GM19463 (cell line): ENCODE measurements at regions not wholly inside any gene's neighbourhood (a gene's known extent, or its start where the extent isn't known, plus 50 kb on each side); places are given as distances from the start of the nearest gene placed in this dataset.
"Not testable (repeated sequence)": the region's sequence is repeated elsewhere in the genome, so short reads cannot be mapped to it uniquely, and the experiment has no call there.

ENCODE experiments used
- ATAC-seq: cut with Tn5 transposase; IDR thresholded peaks from one replicate; pipeline ENCODE4 v1.9.1; 2021; ENCODE audit warnings: mild to moderate bottlenecking, moderate library complexity; ENCODE audit not compliant: unreplicated experiment

DNA sequence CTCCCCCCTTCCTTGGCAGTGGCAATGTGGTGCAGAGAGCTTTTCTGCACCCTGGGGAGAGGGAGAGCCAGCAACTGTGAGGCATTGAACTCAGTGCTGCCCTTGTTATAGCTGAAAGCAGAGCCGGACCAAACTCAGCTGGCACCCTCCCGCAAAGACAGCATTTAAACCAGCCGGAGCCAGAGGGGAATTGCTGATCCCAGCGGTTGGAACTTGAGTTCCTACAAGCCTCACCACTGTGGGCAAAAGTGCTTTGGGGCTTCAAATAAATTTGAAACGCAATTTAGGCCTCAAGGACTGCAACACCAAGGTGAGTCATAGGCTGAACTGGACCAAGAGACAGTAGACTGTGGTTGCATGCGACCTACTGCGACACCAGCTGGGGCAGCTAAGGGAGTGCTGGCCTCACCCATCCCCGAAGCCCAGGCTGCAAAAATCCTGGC, 207.6 kb upstream of the CDKN2B start:
- ATAC-seq, result no peak

- ATAC-seq, result no peak
These were observed 208.1 kb upstream of the CDKN2B start for GRCh38 chr9:22217254-22217653.

DNA sequence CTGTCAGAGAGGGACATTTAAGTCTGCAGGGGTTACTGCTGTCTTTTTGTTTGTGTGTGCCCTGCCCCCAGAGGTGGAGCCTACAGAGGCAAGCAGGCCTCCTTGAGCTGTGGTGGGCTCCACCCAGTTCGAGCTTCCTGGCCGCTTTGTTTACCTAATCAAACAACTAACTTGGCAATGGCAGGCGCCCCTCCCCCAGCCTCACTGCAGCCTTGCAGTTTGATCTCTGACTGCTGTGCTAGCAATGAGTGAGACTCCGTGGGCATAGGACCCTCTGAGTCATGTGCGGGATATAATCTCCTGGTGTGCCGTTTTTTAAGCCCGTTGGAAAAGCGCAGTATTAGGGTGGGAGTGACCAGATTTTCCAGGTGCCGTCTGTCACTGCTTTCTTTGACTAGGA, 216.8 kb upstream of the CDKN2B start:
- ATAC-seq, result not testable (repeated sequence)

GRCh38 chr9:22227986-22228385, 218.6 kb upstream of the DMRTA1 start:
- ATAC-seq, result no peak

DNA sequence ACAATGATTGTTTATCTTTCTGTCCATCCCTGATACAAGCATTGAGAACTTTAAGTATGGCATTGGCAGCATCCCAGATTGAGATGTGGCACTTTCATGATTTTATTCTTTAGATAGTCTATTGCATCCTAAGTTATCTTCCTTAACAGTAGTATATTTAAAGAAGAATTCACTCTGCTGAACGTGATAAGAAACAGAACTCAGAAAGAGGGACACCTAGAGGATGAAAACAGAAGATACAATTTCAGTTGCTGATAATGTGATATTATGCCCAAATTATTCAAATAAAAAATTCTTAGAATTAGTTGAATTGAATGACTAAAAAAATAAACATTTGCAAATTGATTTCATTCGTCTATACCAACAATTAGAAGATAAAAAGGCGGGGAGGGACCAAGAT, 218.1 kb upstream of the DMRTA1 start:
- no peak for ATAC-seq

- no peak for ATAC-seq
These were observed 217.6 kb upstream of the DMRTA1 start for GRCh38 chr9:22229069-22229468.

GRCh38 chr9:22231309-22231708, 215.3 kb upstream of the DMRTA1 start:
- not testable (repeated sequence) for ATAC-seq

DNA sequence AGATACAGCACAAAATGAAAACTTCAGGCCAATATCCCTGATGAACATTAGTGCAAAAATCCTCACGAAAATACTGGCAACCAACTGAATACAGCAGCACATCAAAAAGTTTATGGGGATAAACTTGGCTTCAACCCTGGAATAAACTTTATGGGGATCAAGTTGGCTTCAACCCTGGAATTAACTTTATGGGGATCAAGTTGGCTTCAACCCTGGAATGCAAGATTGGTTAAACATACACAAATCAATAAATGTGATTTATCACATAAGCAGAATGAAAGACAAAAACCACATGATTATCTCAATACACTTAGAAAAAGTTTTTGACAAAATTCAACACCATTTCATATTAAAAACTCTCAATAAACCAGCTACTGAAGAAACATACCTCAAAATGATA, 213.7 kb upstream of the DMRTA1 start:
- ATAC-seq, result no peak

DNA sequence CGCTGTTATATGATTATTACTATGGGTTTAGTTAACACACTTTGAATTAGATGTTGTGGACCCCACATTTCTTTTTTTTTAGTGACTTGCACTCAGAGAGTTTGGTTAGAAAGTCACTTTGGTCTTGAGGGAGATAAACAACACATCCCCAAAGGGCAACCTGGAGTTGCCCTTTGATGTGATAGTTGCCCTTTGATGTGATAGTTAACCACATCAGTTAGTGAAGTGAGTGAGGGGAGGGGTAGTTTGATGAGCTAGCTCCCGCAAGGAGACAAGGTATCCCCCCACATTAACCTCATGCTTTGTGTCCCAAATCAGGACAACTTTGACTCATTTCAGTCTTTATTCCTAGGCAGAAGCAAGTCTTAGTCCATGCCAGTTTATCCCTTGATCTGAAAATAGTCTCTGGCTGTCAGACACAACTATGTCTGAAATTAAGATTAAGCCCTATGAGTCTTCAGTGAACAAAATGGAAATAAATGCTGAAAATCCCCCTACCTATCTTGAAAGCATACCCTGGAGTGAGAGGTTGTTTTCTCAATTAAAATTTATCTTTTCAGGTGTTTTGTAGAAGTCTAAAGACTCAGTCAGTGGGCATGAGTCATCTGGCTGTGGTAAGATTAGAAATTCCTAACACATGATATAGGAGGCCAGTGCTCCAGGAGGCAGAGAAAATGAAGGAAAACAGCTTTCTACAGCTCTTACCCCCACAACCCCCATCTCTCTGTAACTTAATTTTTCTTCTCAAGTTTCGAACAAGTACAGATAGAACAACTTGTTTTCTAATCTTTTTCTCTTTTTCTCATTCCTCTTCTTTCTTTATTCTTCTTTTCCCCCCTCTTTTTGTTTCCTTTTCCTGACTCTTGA, 208.9 kb upstream of the DMRTA1 start:
- no peak for ATAC-seq

DNA sequence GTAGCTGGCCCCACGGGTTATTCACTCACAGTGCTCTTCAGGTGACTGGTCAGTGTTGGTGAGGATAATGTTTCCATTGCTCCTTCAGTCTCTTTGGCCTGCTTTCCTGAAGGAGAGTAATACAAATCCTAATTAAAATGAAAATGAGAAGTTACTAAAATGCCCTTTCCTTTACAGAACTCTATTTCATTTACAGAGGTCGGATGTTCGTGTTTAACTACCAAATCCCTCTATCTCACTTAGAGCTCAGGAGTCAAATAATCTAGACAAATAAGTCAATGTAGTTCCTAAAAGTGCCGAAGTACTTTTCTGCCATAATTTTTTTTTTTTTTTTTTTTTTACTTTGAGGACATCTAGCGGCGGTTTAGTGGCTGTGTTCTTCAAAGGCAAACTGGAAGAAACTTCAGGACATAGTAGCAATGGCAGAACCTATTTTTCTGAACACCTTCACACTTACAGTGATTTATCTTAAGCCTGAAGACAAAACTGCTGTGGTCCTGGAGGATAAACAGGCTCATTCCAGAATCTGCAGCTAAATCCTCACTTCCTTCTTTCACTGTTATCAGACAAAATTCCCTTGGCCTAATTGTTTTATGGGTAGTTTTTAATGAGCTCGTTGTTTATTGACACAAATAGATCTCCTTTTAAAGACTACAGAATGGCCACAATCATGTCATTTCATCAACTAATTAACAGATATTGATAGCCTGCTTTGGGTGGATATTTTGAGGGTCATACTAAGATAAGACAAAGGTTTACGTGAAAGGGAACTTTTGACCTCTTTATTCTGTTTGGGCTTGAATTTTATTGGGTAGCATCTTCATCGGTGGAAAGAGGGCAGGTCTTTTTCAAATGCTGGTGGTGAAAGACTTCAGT, 207.6 kb upstream of the DMRTA1 start:
- no peak for ATAC-seq

DNA sequence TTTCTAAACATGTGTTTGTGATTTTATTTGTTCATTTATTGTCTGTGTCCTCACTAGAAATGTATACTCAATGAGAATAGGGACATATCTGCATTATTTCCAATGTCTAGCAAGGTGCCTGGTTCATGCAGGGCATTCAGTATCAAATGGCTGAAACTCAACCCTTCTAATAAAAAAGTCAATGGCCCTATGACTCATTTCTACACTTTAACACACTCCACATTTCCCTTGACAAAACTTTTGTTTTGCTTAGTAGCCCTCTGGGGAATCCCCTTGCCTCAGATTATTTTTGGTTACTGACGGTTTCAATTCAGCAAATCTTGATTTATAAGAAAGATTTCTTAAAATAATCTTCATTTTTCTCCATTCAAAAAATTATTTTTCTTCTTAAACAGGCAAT, 206.0 kb upstream of the DMRTA1 start:
- ATAC-seq, result peak; percentile 81

DNA sequence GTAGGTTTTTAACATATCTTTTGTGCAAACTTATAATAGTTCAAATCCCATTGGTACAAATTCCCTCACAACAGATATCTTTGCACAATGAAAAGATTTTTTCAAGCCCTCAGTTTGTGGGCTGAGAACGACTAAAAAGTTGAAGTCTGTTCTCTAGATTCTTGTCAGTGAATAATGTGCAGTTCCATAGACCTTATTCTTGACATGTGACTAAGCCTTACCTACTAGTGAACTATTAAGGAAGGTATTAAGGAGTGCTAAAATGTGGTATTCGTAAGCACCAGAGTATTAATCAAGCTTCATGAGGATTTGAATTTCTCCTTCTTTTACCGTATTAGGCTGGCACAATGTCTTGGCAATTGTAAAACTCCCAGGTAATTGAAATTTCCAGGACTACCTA, 205.6 kb upstream of the DMRTA1 start:
- ATAC-seq, result no peak

GRCh38 chr9:22241611-22242010, 205.0 kb upstream of the DMRTA1 start:
- ATAC-seq, result no peak

DNA sequence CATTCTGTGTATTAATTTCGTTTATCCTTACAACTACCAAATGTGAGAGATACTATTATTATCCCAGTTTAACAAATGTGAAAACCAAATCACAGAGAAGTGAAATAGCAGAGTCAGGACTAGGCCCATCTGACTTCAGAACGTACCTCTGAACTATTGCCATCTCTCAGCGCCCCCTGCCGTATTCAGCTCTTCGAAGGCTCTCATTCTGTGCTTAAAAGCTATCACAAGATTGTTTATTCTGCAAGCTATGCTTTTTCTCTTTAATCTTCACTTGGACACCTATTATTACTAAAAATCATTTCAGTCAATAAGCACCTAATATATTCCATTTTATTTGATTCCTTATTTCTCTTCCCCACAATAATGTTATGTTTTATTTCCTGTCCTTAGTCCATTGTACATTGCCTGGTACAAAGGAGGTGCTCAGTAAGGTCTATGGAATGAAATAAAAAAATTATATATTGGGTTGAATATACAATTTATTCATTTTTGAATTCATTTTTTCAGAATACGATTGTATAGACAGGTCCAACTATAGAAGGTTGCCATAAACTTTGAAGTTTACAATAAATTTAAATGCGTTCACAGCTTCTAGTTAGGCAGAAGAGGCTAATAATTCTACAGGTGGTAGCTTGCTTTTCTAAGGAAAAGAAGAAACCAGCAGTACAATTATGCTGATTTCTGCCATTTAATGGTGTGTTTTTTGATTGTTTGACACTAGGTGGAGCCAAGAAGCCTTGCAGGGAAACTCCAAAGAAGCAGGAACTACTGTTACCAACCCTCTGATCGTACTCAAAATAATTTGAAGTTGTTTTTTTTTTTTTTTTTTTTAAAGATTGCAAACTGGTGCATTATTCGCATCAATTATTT, 202.2 kb upstream of the DMRTA1 start:
- peak; percentile 41 for ATAC-seq

DNA sequence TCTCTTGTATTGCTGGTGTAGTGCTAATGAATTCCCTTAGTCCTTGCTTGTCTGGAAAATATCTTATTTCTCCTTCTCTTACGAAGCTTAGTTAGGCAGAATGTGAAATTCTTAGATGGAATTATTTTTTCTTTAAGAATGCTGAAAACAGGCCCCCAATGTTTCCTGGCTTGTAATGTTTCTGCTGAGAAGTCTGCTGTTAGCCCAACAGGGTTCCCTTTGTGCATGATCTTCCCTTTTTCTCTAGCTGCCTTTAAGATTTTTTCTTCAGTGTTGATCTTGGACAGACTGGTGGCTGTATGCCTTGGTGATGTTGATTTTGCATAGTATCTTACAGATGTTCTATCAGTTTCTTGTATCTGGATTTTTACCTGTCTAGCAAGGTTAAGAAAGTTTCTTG, 191.3 kb upstream of the DMRTA1 start:
- ATAC-seq, result no peak

- ATAC-seq, result no peak
These were observed 190.2 kb upstream of the DMRTA1 start for GRCh38 chr9:22256381-22256780.

GRCh38 chr9:22257026-22257816, 189.4 kb upstream of the DMRTA1 start:
- no peak for ATAC-seq

DNA sequence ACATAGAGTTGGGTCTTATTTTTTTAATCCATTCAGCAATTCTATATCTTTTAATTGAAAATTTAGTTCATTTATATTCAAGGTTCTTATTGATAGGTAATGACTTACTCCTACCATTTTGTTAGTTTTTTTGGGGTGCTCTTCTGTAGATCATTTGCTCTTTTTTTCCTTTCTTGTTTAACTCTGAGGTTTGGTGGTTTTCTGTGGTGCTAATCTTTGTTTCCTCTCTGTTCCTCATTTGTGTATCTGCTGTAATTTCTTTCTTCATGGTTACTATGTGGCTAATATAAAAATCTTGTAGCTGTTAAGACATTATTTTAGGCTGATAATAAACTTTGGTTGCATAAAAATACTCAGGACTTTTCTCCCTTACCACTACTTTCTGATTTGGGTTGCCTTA, 181.6 kb upstream of the DMRTA1 start:
- ATAC-seq, result no peak

- ATAC-seq, result no peak
These were observed 181.1 kb upstream of the DMRTA1 start for GRCh38 chr9:22265534-22265933.

DNA sequence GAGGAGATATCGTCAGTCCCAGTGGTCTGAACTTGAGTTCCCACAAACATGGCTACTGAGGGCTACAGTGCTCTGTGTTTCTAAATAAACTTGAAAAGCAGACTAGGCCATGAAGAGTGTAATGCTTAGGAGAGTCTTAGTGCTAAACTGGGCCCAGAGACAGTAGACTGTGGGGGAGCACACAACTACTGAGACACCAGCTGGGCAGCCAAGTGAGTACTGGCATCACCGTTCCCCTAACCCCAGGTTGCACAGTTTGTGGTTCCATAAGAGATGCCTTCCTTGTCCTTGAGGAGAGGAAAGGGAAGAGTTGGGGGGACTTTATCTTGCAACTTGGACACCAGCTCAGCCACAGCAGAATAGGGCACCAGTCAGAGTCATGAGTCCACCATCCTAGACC, 172.1 kb upstream of the DMRTA1 start:
- ATAC-seq, result no peak
